B cell (primary cell): ENCODE measurements at regions not wholly inside any gene's neighbourhood (a gene's known extent, or its start where the extent isn't known, plus 50 kb on each side); places are given as distances from the start of the nearest gene placed in this dataset.

Source experiments
- ATAC-seq: fragments of 200-7000 bp; cut with Tn5 transposase; one replicate; pipeline ENCODE4 v1.10.0; 2021; ENCODE audit warnings: low read depth, mild to moderate bottlenecking, moderate number of reproducible peaks, moderate library complexity
- CTCF ChIA-PET: fragments of 350-600 bp; sonication (Branson Sonifier 250); formaldehyde crosslinking; loops from one replicate; lab custom pipeline; 2021; ENCODE audit warnings: antibody characterized with exemption, inconsistent platforms; lab: Charles Lee
- POLR2A ChIA-PET: fragments of 350-600 bp; sonication (Branson Sonifier 250); formaldehyde crosslinking; loops from one replicate; lab custom pipeline; 2021; ENCODE audit warnings: antibody characterized with exemption; lab: Charles Lee
- DNase-seq: peaks from one replicate; pipeline ENCODE4 v3.0.0; 2013
- H2AFZ ChIP-seq: 2 replicates; pipeline ENCODE4 v1.6.1; 2012; ENCODE audit warnings: mild to moderate bottlenecking, low read depth, low read length; ENCODE audit not compliant: insufficient read depth, poor library complexity, severe bottlenecking
- H3K27ac ChIP-seq, 2 donors: 1 replicate in 1 of 2; 2 replicates in 1 of 2; pipeline ENCODE4 v1.5.1; 2012 to 2013; ENCODE audit warnings: low read length in 2 of 2, mild to moderate bottlenecking in 2 of 2, moderate library complexity in 1 of 2
- H3K27me3 ChIP-seq, 4 experiments: fragments of 200-600 bp in 1 of 4; sonication (generic) in 1 of 4; replicated peaks in 1 of 4; 1 replicate in 2 of 4; 2 replicates in 2 of 4; pipeline versions ENCODE4 v1.6.1 to v1.7.0; 2013 to 2016; ENCODE audit warnings: low read length in 3 of 4, mild to moderate bottlenecking in 2 of 4, mixed read lengths in 1 of 4, moderate library complexity in 1 of 4; ENCODE audit not compliant: insufficient read depth in 4 of 4, control insufficient read depth in 3 of 4; ENCODE audit errors: control extremely low read depth in 1 of 4
- H3K36me3 ChIP-seq, 2 experiments: replicated peaks in 1 of 2; 1 replicate in 1 of 2; 2 replicates in 1 of 2; pipeline versions ENCODE4 v1.6.1 to v1.7.1; 2013; ENCODE audit warnings: low read length in 1 of 2; ENCODE audit not compliant: insufficient read depth in 2 of 2, control insufficient read depth in 1 of 2; ENCODE audit errors: control extremely low read depth in 1 of 2, extremely low read depth in 1 of 2
- H3K4me1 ChIP-seq, 2 donors: fragments of 200-600 bp in 1 of 2; sonication (generic) in 1 of 2; 1 replicate in 1 of 2; 2 replicates in 1 of 2; pipeline versions ENCODE4 v1.5.1 to v1.6.1; 2013 to 2017; ENCODE audit warnings: low read length in 2 of 2; ENCODE audit not compliant: control insufficient read depth in 2 of 2, insufficient read depth in 2 of 2
- H3K4me2 ChIP-seq: replicated peaks from 2 replicates; pipeline ENCODE3; 2012; ENCODE audit warnings: mild to moderate bottlenecking, low read depth, low read length; ENCODE audit not compliant: poor library complexity, severe bottlenecking
- H3K4me3 ChIP-seq, 5 experiments: fragments of 200-600 bp in 1 of 5; sonication (generic) in 1 of 5; 1 replicate in 3 of 5; 2 replicates in 2 of 5; pipeline versions ENCODE4 v1.5.1 to v1.7.0; 2011 to 2016; ENCODE audit warnings: low read length in 4 of 5, mild to moderate bottlenecking in 4 of 5, low read depth in 2 of 5, control low read depth in 1 of 5, moderate library complexity in 1 of 5; ENCODE audit not compliant: insufficient read depth in 1 of 5; ENCODE audit errors: control extremely low read depth in 1 of 5, extremely low read depth in 1 of 5
- H3K79me2 ChIP-seq: fragments of 200-600 bp; sonication (generic); one replicate; pipeline ENCODE4 v1.6.0; 2016; ENCODE audit warnings: low read length; ENCODE audit not compliant: control insufficient read depth, insufficient read depth
- H3K9ac ChIP-seq: fragments of 200-600 bp; sonication (generic); 2 replicates; pipeline ENCODE4 v1.6.1; 2017; ENCODE audit warnings: mild to moderate bottlenecking, low read length, moderate library complexity
- H3K9me3 ChIP-seq, 3 donors: one replicate each; pipeline versions ENCODE4 v1.6.1 to v1.7.1; 2013; ENCODE audit warnings: low read length in 2 of 3; ENCODE audit not compliant: control insufficient read depth in 2 of 3, insufficient read depth in 1 of 3; ENCODE audit errors: control extremely low read depth in 1 of 3
- H4K20me1 ChIP-seq: 2 replicates; pipeline ENCODE4 v1.6.0; 2012; ENCODE audit warnings: mild to moderate bottlenecking, low read length; ENCODE audit not compliant: insufficient read depth, control insufficient read depth, poor library complexity, severe bottlenecking
- H3K27ac Mint-ChIP-seq: one replicate; pipeline ENCODE4 v1.8.0; 2021; ENCODE audit warnings: mixed read lengths
- H3K27me3 Mint-ChIP-seq: one replicate; pipeline ENCODE4 v1.8.0; 2021; ENCODE audit warnings: mixed read lengths
- H3K4me1 Mint-ChIP-seq: one replicate; pipeline ENCODE4 v1.8.0; 2021; ENCODE audit warnings: mixed read lengths
- H3K4me3 Mint-ChIP-seq: one replicate; pipeline ENCODE4 v1.8.0; 2021; ENCODE audit warnings: mixed read lengths
- H3K9me3 Mint-ChIP-seq: one replicate; pipeline ENCODE4 v1.8.0; 2022; ENCODE audit warnings: mixed read lengths; ENCODE audit not compliant: insufficient read depth
- EZH2 ChIP-seq: IDR thresholded peaks from 2 replicates; pipeline ENCODE4 v1.6.1; 2012; ENCODE audit warnings: borderline replicate concordance, low read depth, mild to moderate bottlenecking, moderate library complexity, low read length; ENCODE audit not compliant: insufficient read depth, poor library complexity, severe bottlenecking
- WGBS: methylation state at CpG from one replicate; pipeline ENCODE4 v1.1.5; 2013; ENCODE audit warnings: missing lambda C conversion rate; ENCODE audit not compliant: insufficient coverage; 5-methylcytosine and 5-hydroxymethylcytosine counted together
- intact Hi-C: fragments of 100-400 bp; cut with micrococcal nuclease; formaldehyde crosslinking; loops from one replicate; pipeline ENCODE4 v1.10.0; 2022
- TF ChIP-seq, protein P1 (sequence below): fragments of 200-600 bp; IDR thresholded peaks from one replicate; pipeline ENCODE4 v1.8.0; 2022; ENCODE audit warnings: antibody characterized with exemption, mild to moderate bottlenecking

DNA sequence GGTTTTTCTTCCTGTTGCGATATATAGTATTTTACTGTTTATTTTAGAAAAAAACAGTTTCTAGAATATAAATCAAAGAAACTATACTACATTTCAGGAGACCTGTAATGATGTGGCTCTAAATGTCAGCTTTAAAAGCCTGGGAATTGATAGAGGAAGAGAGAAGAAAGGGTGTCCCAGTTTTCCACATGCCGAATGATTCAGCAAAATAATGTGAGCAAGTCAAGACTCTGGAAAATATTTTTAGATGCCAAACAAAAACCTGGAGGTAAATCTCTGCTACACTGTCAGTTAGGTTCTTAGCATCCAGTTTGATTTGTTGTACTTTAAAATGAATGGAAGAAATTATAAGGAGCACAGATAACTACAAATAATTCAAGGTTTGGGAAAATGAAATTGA, 67.1 kb upstream of the DSG1 start:
- intact Hi-C loops, result no loop called here
- DNase-seq (no peak), ATAC-seq (no peak)
- no peaks in the 10 kb centered on the region for H4K20me1 ChIP-seq
- H3K4me3 ChIP-seq, result no peak overlapping the region
- H3K36me3 ChIP-seq, result no peaks in the 10 kb centered on the region
- H3K9ac ChIP-seq, result no peak overlapping the region
- TF ChIP-seq EZH2, result no peak
- TF ChIP-seq, protein P1, sequence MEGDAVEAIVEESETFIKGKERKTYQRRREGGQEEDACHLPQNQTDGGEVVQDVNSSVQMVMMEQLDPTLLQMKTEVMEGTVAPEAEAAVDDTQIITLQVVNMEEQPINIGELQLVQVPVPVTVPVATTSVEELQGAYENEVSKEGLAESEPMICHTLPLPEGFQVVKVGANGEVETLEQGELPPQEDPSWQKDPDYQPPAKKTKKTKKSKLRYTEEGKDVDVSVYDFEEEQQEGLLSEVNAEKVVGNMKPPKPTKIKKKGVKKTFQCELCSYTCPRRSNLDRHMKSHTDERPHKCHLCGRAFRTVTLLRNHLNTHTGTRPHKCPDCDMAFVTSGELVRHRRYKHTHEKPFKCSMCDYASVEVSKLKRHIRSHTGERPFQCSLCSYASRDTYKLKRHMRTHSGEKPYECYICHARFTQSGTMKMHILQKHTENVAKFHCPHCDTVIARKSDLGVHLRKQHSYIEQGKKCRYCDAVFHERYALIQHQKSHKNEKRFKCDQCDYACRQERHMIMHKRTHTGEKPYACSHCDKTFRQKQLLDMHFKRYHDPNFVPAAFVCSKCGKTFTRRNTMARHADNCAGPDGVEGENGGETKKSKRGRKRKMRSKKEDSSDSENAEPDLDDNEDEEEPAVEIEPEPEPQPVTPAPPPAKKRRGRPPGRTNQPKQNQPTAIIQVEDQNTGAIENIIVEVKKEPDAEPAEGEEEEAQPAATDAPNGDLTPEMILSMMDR, result no peak
- ChIA-PET CTCF (interaction anchor here (0.7 kb wide), 1 partner anchor 89 kb away, joined by 4 read pairs; no protein-coding TSS in a partner anchor), POLR2A (no interaction called here)
- Mint-ChIP-seq H3K27me3 (no peaks in the 10 kb centered on the region), H3K9me3 (no peaks in the 10 kb centered on the region), H3K4me1 (no peaks in the 10 kb centered on the region), H3K27ac (no peak overlapping the region), H3K4me3 (no peak overlapping the region)
- H2AFZ ChIP-seq, result no peak overlapping the region
- H3K79me2 ChIP-seq, result no peaks in the 10 kb centered on the region
- no peaks in the 10 kb centered on the region for H3K9me3 ChIP-seq
- no peaks in the 10 kb centered on the region for H3K4me1 ChIP-seq
- 100% methylated on average over 1 of the region's 2 CpGs for WGBS
- H3K27ac ChIP-seq, result no peak overlapping the region
- no peaks in the 10 kb centered on the region for H3K27me3 ChIP-seq
- no peak overlapping the region for H3K4me2 ChIP-seq

DNA sequence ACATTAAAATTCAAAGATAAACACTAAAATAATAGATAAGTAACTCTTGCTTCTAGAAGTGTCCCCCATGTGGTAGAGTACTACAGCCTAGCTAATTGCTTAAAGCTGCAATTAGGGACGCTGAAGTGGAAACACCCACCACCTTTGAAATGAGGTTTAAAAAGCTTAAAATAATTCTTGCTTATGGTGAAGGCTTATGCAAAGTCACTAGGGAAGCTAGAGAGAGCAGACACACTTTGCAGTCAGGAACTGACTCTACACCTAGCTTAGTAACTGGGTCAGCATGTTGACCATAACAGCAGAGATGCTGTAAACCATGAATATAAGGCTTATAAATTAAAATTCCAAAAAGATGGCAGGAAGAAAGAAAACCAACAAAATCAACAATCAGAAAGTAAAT, 65.4 kb upstream of the DSG1 start:
- H3K4me3 ChIP-seq, result no peak overlapping the region
- Mint-ChIP-seq H3K4me3 (no peak overlapping the region), H3K9me3 (no peaks in the 10 kb centered on the region), H3K27ac (no peak overlapping the region), H3K4me1 (no peaks in the 10 kb centered on the region), H3K27me3 (no peaks in the 10 kb centered on the region)
- ATAC-seq (no peak), DNase-seq (no peak)
- POLR2A ChIA-PET, result no interaction called here
- CTCF ChIA-PET, result no interaction called here
- no peak overlapping the region for H2AFZ ChIP-seq
- no peak overlapping the region for H3K9ac ChIP-seq
- no peaks in the 10 kb centered on the region for H3K79me2 ChIP-seq
- H3K36me3 ChIP-seq, result no peaks in the 10 kb centered on the region
- no peak overlapping the region for H3K27ac ChIP-seq
- no peaks in the 10 kb centered on the region for H4K20me1 ChIP-seq
- TF ChIP-seq, protein P1, result no peak
- no peak for TF ChIP-seq EZH2
- H3K27me3 ChIP-seq, result no peaks in the 10 kb centered on the region
- H3K9me3 ChIP-seq, result no peaks in the 10 kb centered on the region
- no CpG with 5 or more reads among the region's 1 CpG for WGBS
- H3K4me2 ChIP-seq, result no peak overlapping the region
- H3K4me1 ChIP-seq, result no peaks in the 10 kb centered on the region
- intact Hi-C loops, result no loop called here
